ENCODE measurements at regions not wholly inside any gene's neighbourhood (a gene's known extent, or its start where the extent isn't known, plus 50 kb on each side); places are given as distances from the start of the nearest gene placed in this dataset.

DNA sequence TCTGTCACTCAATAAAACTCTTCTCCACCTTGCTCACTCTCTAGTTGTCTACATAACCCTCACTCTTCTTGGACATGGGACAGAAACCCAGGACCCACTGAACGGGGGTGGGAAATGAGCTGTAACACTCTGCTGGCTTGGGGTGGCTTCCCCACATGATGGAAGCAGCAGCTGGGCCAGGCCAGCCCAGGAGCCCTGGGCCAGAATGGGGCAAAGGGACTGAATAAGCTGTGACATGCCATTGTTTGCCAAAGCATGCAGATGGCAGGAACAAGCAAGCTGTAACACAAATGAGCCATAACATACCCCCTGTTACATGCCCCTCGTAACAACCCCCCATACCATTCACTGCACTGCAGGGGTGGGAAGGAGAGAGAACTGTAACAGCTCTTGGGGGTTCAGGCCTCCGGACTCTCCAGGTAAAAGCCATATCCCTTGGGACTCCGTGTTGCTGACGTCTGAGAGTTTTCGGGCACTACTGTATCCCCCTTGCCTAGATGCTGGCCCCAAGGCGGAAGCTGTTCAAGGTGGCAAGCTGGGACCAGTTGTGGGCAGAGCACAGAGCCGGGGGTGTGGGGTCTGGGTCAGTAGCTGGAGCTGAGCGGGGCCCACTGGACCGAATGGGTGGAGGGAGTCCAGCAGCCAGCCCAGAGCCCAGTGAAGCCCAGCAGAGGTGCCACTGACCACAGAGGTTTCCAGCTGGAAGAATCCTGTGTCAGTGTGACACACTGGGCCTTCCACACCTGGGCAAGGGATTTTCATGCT is 56.1 kb upstream of the DMRTB1 start:
- Histone ChIP-seq H3K27me3 (replicated peaks in 1 of 2; ENCODE audit: control insufficient read depth in 2 of 2, extremely low read depth in 1 of 2, insufficient read depth in 2 of 2, low read length in 1 of 2) (peaks cover 0 to 5% of the 10 kb centered on the region in 2 experiments), H3K4me3 (ENCODE audit: control insufficient read depth in 1 of 2, extremely low read depth in 1 of 2, low read length in 1 of 2) (no peak overlapping the region), H3K27ac (ENCODE audit: low read length) (no peak overlapping the region), H3K4me1 (ENCODE audit: control insufficient read depth in 1 of 2, extremely low read depth in 1 of 2, insufficient read depth in 2 of 2, low read length in 2 of 2) (peaks cover 0 to 3% of the 10 kb centered on the region in 2 experiments), H3K9me3 (no peaks in the 10 kb centered on the region), H3K36me3 (ENCODE audit: control insufficient read depth in 2 of 2, extremely low read depth in 1 of 2, insufficient read depth in 1 of 2, low read length in 1 of 2) (no peaks in the 10 kb centered on the region)
- peaks cover 0 to 8% (median 3%) of the 10 kb centered on the region in 3 donors for H3K4me1 Mint-ChIP-seq
- ChIA-PET POLR2A (no interaction called here), CTCF (no interaction called here)
- no peaks in the 10 kb centered on the region for H3K9me3 Mint-ChIP-seq
- H3K27ac Mint-ChIP-seq, result no peak overlapping the region
- DNase-seq (no peak), ATAC-seq (replicated peaks in 1 of 4) (no peak)
- H3K27me3 Mint-ChIP-seq, result no peaks in the 10 kb centered on the region
- no peaks in the 10 kb centered on the region for H3K36me3 Mint-ChIP-seq
- 96% methylated on average over 8 of the region's 10 CpGs for WGBS (ENCODE audit: insufficient coverage)
- H3K4me3 Mint-ChIP-seq, result no peak overlapping the region

DNA sequence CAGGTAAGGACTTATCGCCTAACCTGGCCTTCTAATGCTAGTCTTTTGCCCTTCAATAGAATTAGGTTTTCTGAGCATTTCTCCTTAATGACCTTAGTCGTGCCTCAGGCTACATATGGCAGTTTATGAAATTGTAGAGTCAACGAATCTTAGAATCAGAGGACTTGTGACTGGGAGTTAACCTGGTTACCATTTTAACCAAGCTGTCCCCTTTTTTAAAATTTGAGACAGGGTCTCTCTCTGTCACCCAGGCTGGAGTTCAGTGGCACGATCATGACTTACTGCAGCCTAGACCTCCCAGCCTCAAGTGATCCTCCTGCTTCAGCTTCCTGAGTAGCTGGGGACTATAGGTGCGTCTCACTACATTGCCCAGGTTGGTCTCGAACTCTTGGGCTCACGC is 53.5 kb upstream of the DMRTB1 start:
- ATAC-seq (replicated peaks in 1 of 4) (no peak), DNase-seq (no peak)
- H3K27ac ChIP-seq (ENCODE audit: low read length), result no peak overlapping the region
- CTCF ChIA-PET, result no interaction called here
- POLR2A ChIA-PET, result interaction anchor here in 1 of 2 donors (0.7 kb wide), 1 partner anchor 60 kb away, joined by 3 read pairs; no protein-coding TSS in a partner anchor
- no peak overlapping the region for H3K4me3 ChIP-seq (ENCODE audit: control insufficient read depth in 1 of 2, extremely low read depth in 1 of 2, low read length in 1 of 2)
- peaks cover 0 to 29% of the 10 kb centered on the region in 2 experiments for H3K4me1 ChIP-seq (ENCODE audit: control insufficient read depth in 1 of 2, extremely low read depth in 1 of 2, insufficient read depth in 2 of 2, low read length in 2 of 2)
- Mint-ChIP-seq H3K27me3 (no peaks in the 10 kb centered on the region), H3K9me3 (no peaks in the 10 kb centered on the region), H3K4me3 (no peak overlapping the region), H3K27ac (no peak overlapping the region), H3K4me1 (peaks cover 0 to 23% (median 16%) of the 10 kb centered on the region in 3 donors), H3K36me3 (no peaks in the 10 kb centered on the region)
- no peaks in the 10 kb centered on the region for H3K36me3 ChIP-seq (ENCODE audit: control insufficient read depth in 2 of 2, extremely low read depth in 1 of 2, insufficient read depth in 1 of 2, low read length in 1 of 2)
- H3K27me3 ChIP-seq (replicated peaks in 1 of 2; ENCODE audit: control insufficient read depth in 2 of 2, extremely low read depth in 1 of 2, insufficient read depth in 2 of 2, low read length in 1 of 2), result peaks cover 0 to 5% of the 10 kb centered on the region in 2 experiments
- H3K9me3 ChIP-seq, result no peaks in the 10 kb centered on the region
- 96% methylated on average over 5 of the region's 7 CpGs for WGBS (ENCODE audit: insufficient coverage)

GRCh38 chr1:53406551-53407235 is 52.5 kb upstream of the DMRTB1 start:
- Mint-ChIP-seq H3K4me1 (peaks cover 3 to 32% (median 25%) of the 10 kb centered on the region in 3 donors), H3K27ac (peak overlapping the region; percentile 53 to 84), H3K4me3 (no peak overlapping the region), H3K27me3 (no peaks in the 10 kb centered on the region), H3K36me3 (no peaks in the 10 kb centered on the region), H3K9me3 (no peaks in the 10 kb centered on the region)
- ATAC-seq (replicated peaks in 1 of 4), result no peak
- no peak for DNase-seq
- no peaks in the 10 kb centered on the region for H3K36me3 ChIP-seq (ENCODE audit: control insufficient read depth in 2 of 2, extremely low read depth in 1 of 2, insufficient read depth in 1 of 2, low read length in 1 of 2)
- H3K27me3 ChIP-seq (replicated peaks in 1 of 2; ENCODE audit: control insufficient read depth in 2 of 2, extremely low read depth in 1 of 2, insufficient read depth in 2 of 2, low read length in 1 of 2), result peaks cover 0 to 5% of the 10 kb centered on the region in 2 experiments
- no peak overlapping the region for H3K27ac ChIP-seq (ENCODE audit: low read length)
- H3K9me3 ChIP-seq, result no peaks in the 10 kb centered on the region
- WGBS (ENCODE audit: insufficient coverage), result 81% methylated on average over 3 of the region's 4 CpGs
- peaks cover 0 to 39% of the 10 kb centered on the region in 2 experiments for H3K4me1 ChIP-seq (ENCODE audit: control insufficient read depth in 1 of 2, extremely low read depth in 1 of 2, insufficient read depth in 2 of 2, low read length in 2 of 2)
- POLR2A ChIA-PET, result no interaction called here
- CTCF ChIA-PET, result no interaction called here
- H3K4me3 ChIP-seq (ENCODE audit: control insufficient read depth in 1 of 2, extremely low read depth in 1 of 2, low read length in 1 of 2), result no peak overlapping the region

DNA sequence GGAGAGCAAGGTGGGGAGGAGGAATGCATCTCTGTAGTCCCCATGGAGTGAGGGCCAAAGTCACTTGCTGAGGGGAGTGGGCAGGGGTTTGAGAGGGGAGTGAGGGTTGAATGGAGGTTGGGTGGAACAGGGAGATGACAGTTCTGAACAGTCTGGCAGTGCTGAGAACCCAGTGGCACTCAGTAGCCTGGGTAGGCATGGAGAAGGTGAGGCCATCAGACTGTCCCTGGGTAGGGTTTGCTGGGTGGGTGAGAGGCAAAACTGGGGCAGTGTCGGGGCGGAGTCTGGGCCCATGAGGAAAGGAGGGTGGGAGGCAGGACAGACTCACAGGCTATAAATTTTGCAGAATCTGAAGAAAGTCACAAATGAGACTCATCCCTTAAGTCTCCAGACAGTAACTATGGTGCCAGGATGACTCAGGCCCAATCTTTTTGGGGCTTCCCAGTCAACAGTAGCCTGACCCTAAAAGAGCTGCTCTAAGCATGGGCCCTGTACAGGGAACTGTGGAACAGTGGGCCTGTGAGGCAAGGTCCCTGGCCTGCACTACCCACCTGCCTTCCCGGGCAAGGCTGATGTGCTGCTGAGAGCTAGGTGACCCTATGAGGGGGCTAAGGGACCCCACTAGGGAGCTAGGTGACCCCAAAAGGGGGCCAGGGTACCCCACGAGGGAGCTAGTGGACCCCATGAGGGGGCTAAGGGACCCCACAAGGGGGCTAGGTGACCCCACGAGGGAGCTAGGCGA is 51.0 kb upstream of the DMRTB1 start:
- Histone ChIP-seq H3K4me1 (ENCODE audit: control insufficient read depth in 1 of 2, extremely low read depth in 1 of 2, insufficient read depth in 2 of 2, low read length in 2 of 2) (peaks cover 3 to 54% of the 10 kb centered on the region in 2 experiments), H3K36me3 (ENCODE audit: control insufficient read depth in 2 of 2, extremely low read depth in 1 of 2, insufficient read depth in 1 of 2, low read length in 1 of 2) (no peaks in the 10 kb centered on the region), H3K27me3 (replicated peaks in 1 of 2; ENCODE audit: control insufficient read depth in 2 of 2, extremely low read depth in 1 of 2, insufficient read depth in 2 of 2, low read length in 1 of 2) (no peaks in the 10 kb centered on the region), H3K4me3 (ENCODE audit: control insufficient read depth in 1 of 2, extremely low read depth in 1 of 2, low read length in 1 of 2) (no peak overlapping the region), H3K27ac (ENCODE audit: low read length) (peak overlapping the region; percentile 97), H3K9me3 (no peaks in the 10 kb centered on the region)
- no peak for ATAC-seq (replicated peaks in 1 of 4)
- POLR2A ChIA-PET, result no interaction called here
- Mint-ChIP-seq H3K9me3 (no peaks in the 10 kb centered on the region), H3K4me1 (peaks cover 13 to 47% (median 40%) of the 10 kb centered on the region in 3 donors), H3K4me3 (no peak overlapping the region), H3K27me3 (no peaks in the 10 kb centered on the region), H3K27ac (peak overlapping the region; percentile 66 to 84), H3K36me3 (no peaks in the 10 kb centered on the region)
- WGBS (ENCODE audit: insufficient coverage), result 89% methylated on average over 4 of the region's 6 CpGs
- no peak for DNase-seq
- CTCF ChIA-PET, result interaction anchor here in 1 of 2 donors (0.6 kb wide), 1 partner anchor 664 kb away, joined by 3 read pairs; no protein-coding TSS in a partner anchor

GRCh38 chr1:53408755-53409129 is 50.5 kb upstream of the DMRTB1 start:
- no peak overlapping the region for H3K4me3 Mint-ChIP-seq
- H3K27ac Mint-ChIP-seq, result no peak overlapping the region
- ATAC-seq (replicated peaks in 1 of 4), result no peak
- Histone ChIP-seq H3K27me3 (replicated peaks in 1 of 2; ENCODE audit: control insufficient read depth in 2 of 2, extremely low read depth in 1 of 2, insufficient read depth in 2 of 2, low read length in 1 of 2) (no peaks in the 10 kb centered on the region), H3K27ac (ENCODE audit: low read length) (peak overlapping the region; percentile 97), H3K36me3 (ENCODE audit: control insufficient read depth in 2 of 2, extremely low read depth in 1 of 2, insufficient read depth in 1 of 2, low read length in 1 of 2) (no peaks in the 10 kb centered on the region), H3K4me1 (ENCODE audit: control insufficient read depth in 1 of 2, extremely low read depth in 1 of 2, insufficient read depth in 2 of 2, low read length in 2 of 2) (peaks cover 3 to 59% of the 10 kb centered on the region in 2 experiments), H3K4me3 (ENCODE audit: control insufficient read depth in 1 of 2, extremely low read depth in 1 of 2, low read length in 1 of 2) (no peak overlapping the region), H3K9me3 (no peaks in the 10 kb centered on the region)
- DNase-seq, result no peak
- no peaks in the 10 kb centered on the region for H3K9me3 Mint-ChIP-seq
- CTCF ChIA-PET, result interaction anchor here (0.6 to 0.8 kb wide), 2 partner anchors 10 to 663 kb away, joined by 3 read pairs; no protein-coding TSS in a partner anchor
- no peaks in the 10 kb centered on the region for H3K27me3 Mint-ChIP-seq
- 88% methylated on average over 7 of the region's 7 CpGs for WGBS (ENCODE audit: insufficient coverage)
- peaks cover 19 to 53% (median 46%) of the 10 kb centered on the region in 3 donors for H3K4me1 Mint-ChIP-seq
- POLR2A ChIA-PET, result no interaction called here
- no peaks in the 10 kb centered on the region for H3K36me3 Mint-ChIP-seq

GRCh38 chr1:53409233-53409632 is 50.0 kb upstream of the DMRTB1 start:
- CTCF ChIA-PET, result interaction anchor here in 1 of 2 donors (0.8 kb wide), 1 partner anchor 11 kb away, joined by 3 read pairs; no protein-coding TSS in a partner anchor
- Mint-ChIP-seq H3K27me3 (no peaks in the 10 kb centered on the region), H3K4me3 (no peak overlapping the region), H3K4me1 (peaks cover 24 to 57% (median 51%) of the 10 kb centered on the region in 3 donors), H3K9me3 (no peaks in the 10 kb centered on the region), H3K36me3 (no peaks in the 10 kb centered on the region), H3K27ac (peak overlapping the region; percentile 85 to 99)
- H3K27me3 ChIP-seq (replicated peaks in 1 of 2; ENCODE audit: control insufficient read depth in 2 of 2, extremely low read depth in 1 of 2, insufficient read depth in 2 of 2, low read length in 1 of 2), result no peaks in the 10 kb centered on the region
- peak overlapping the region; percentile 97 for H3K27ac ChIP-seq (ENCODE audit: low read length)
- no peak overlapping the region for H3K4me3 ChIP-seq (ENCODE audit: control insufficient read depth in 1 of 2, extremely low read depth in 1 of 2, low read length in 1 of 2)
- POLR2A ChIA-PET, result no interaction called here
- DNase-seq, result no peak
- 82% methylated on average over 7 of the region's 7 CpGs for whole genome bisulfite sequencing (ENCODE audit: insufficient coverage)
- H3K4me1 ChIP-seq (ENCODE audit: control insufficient read depth in 1 of 2, extremely low read depth in 1 of 2, insufficient read depth in 2 of 2, low read length in 2 of 2), result peaks cover 3 to 64% of the 10 kb centered on the region in 2 experiments
- ATAC-seq (replicated peaks in 1 of 4), result no peak
- H3K36me3 ChIP-seq (ENCODE audit: control insufficient read depth in 2 of 2, extremely low read depth in 1 of 2, insufficient read depth in 1 of 2, low read length in 1 of 2), result no peaks in the 10 kb centered on the region
- H3K9me3 ChIP-seq, result no peaks in the 10 kb centered on the region
